ENCODE measurements at regions not wholly inside any gene's neighbourhood (a gene's known extent, or its start where the extent isn't known, plus 50 kb on each side); places are given as distances from the start of the nearest gene placed in this dataset.

DNA sequence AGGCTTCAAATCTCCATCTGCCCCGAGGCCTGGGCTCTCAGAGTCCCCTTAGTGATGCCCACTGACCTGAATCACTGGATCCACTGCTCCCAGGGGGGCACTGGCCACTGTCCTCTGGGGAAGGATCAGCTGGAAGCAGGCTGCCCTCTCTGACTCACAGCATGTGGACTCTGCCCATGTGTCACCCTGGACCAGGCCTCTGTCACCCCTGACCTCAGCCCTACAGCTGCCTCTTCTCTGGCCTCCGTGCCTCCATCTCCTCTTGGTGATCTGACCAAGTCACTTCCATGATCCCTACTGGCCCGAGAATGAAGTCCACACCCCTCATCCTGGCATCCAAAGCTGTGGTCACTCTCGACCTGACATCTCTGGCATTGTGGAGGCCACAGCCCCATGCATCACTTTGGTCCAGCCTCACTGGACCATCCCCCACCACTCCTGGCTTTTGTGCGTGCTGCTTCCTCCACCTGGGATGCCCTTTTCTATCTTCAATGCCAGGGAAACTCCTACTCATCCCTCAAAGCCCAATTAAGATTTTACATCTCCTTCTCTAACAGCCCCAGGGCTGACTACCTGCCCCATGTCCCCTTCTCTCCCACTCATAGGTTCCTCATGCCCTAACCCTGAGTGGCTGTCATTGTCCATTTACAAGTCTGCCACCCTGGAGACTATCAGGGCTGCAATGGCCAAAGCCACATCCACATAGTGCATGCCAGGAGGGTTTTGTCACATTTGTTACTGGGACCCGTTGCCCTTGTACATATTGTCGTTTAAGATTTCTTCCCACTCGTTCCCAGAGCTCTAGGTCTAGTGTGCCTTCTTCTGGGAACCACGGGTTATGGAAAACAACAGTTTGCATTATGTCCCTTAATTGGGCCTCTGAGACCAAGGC, 685.0 kb downstream of the MATN1 start:
- H3K9me3 ChIP-seq (ENCODE audit: control insufficient read depth, low read length) = no peaks in the 10 kb centered on the region
- H3K27ac ChIP-seq (ENCODE audit: insufficient read depth, low read length, poor library complexity, severe bottlenecking) = no peak overlapping the region
- H3K4me3 ChIP-seq (ENCODE audit: insufficient read depth, low read depth, low read length, poor library complexity, severe bottlenecking) = no peak overlapping the region
- no peaks in the 10 kb centered on the region for H3K36me3 ChIP-seq (ENCODE audit: control insufficient read depth, insufficient read depth, low read length)
- no peak for DNase-seq
- no peaks in the 10 kb centered on the region for H3K27me3 ChIP-seq (replicated peaks; ENCODE audit: control insufficient read depth, insufficient read depth, low read length, poor library complexity, severe bottlenecking)
- no peaks in the 10 kb centered on the region for H3K4me1 ChIP-seq (ENCODE audit: control insufficient read depth, insufficient read depth, low read length, poor library complexity, severe bottlenecking)

DNA sequence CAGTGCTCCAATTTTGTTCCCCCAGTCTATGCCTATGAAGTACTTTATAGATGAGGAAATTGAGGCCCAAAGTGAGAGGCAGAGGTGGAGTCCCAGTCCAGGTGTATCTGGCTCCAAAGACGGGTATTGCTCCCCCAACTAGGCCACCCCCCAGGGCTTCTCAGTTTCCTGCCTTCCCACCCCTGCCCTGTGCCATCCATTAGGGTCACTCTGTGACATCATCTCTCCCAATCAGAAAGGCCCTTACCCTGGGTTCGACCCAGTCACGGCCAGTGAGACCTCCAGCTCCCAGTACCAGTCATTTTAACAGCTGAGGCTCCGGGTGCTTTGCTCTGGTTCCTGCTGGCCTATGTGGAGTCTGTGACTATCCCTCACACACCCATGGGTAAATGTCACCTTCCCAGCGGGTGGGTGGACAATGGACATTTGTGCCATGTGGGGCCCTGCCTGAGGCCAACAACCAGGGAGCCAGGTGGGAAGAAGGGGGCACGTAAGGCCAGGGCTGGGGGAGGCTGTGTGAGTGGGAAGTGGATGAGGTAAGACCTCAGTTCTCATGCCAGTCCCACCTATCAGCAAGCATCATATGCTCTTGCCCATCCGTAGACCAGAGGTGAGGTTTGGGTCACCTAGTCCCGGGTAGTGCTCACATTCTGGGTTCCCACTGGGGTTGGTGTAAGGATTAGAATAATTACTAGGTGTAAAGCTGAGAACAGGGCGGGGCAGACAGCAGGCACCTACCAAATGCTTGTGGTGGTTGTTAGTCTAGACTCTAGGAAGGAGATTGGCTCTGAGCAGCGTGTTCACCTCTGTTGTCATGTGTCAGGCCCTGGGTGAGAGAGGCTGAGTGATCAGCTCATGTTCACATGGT, 685.9 kb downstream of the MATN1 start:
- no peak overlapping the region for H3K4me3 ChIP-seq (ENCODE audit: insufficient read depth, low read depth, low read length, poor library complexity, severe bottlenecking)
- H3K36me3 ChIP-seq (ENCODE audit: control insufficient read depth, insufficient read depth, low read length) = no peaks in the 10 kb centered on the region
- no peaks in the 10 kb centered on the region for H3K27me3 ChIP-seq (replicated peaks; ENCODE audit: control insufficient read depth, insufficient read depth, low read length, poor library complexity, severe bottlenecking)
- no peaks in the 10 kb centered on the region for H3K9me3 ChIP-seq (ENCODE audit: control insufficient read depth, low read length)
- H3K4me1 ChIP-seq (ENCODE audit: control insufficient read depth, insufficient read depth, low read length, poor library complexity, severe bottlenecking) = no peaks in the 10 kb centered on the region
- no peak for DNase-seq
- no peak overlapping the region for H3K27ac ChIP-seq (ENCODE audit: insufficient read depth, low read length, poor library complexity, severe bottlenecking)

DNA sequence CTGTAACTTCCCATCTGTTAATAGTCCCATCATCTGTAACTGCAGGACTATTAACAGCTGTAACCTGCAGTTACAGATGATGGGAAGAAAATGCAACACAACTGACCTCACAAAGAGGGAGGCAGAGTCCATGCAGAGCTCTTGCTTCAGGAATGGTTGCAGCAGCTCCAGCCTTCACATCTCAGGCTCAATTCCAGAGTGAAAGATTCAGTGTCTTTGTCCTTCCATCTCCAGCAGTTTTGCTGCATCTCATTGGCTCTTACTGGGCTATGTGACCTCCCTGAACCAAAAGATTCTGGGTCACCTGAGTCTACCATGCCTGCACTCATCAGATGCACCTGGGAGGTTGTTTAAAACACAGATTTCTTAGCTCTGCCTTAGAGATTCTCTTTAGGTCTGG, 686.7 kb downstream of the MATN1 start:
- Histone ChIP-seq H3K36me3 (ENCODE audit: control insufficient read depth, insufficient read depth, low read length) (no peaks in the 10 kb centered on the region), H3K9me3 (ENCODE audit: control insufficient read depth, low read length) (no peaks in the 10 kb centered on the region), H3K27me3 (replicated peaks; ENCODE audit: control insufficient read depth, insufficient read depth, low read length, poor library complexity, severe bottlenecking) (no peaks in the 10 kb centered on the region), H3K4me1 (ENCODE audit: control insufficient read depth, insufficient read depth, low read length, poor library complexity, severe bottlenecking) (no peaks in the 10 kb centered on the region), H3K27ac (ENCODE audit: insufficient read depth, low read length, poor library complexity, severe bottlenecking) (no peak overlapping the region), H3K4me3 (ENCODE audit: insufficient read depth, low read depth, low read length, poor library complexity, severe bottlenecking) (no peak overlapping the region)
- no peak for DNase-seq

DNA sequence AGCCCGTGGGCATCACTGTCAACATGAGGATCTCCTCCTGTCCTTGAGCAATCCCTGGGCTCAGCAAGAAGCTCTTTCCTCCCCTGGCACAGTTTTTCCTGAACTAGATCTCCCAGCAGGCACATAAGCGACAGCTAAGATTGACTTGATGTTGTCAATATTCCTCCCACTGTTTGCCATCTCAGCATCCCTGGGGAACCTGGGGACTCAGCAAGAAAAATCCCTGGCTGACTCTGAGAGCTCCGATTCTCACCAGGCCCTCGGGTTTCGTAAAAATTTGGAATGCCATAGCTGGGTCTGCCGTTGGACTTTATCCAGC, 687.2 kb downstream of the MATN1 start:
- H3K9me3 ChIP-seq (ENCODE audit: control insufficient read depth, low read length) = no peaks in the 10 kb centered on the region

DNA sequence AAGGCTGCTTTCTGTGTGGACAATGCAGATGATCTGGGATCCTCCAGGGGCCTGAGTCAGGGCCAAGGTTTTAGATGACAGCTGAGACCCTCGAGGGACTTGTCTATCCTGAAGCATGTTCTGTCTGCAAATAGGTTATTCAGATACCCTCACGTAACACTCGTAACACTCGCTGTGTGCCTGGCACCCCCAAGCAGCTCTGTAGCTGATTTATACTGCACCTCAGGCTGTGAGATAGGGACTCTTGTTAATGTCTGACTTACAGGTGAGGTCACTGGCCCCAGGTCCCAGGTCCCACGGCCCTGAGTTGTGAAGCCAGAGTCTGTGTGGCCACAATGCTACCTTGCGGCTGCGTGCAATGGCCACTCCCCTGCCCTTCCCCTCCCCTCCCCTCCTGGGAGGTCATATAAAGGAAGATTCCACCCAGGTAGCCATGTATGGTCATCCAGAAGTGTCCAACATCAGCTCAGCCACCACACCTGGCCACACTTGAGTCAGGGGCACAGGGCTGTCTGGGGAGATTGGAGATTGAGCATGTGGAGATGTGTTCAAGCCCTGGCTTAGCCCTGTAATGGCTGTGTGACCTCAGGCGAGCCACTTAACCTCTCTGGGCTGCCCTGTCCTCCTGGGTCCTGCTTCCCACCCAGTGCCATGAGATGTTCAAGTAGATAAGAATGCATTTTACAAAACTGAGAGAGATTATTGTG, 687.7 kb downstream of the MATN1 start:
- no peak overlapping the region for H3K4me3 ChIP-seq (ENCODE audit: insufficient read depth, low read depth, low read length, poor library complexity, severe bottlenecking)
- no peaks in the 10 kb centered on the region for H3K27me3 ChIP-seq (replicated peaks; ENCODE audit: control insufficient read depth, insufficient read depth, low read length, poor library complexity, severe bottlenecking)

More for the DNA sequence above, 687.2 kb downstream of the MATN1 start:
- Histone ChIP-seq H3K27me3 (replicated peaks; ENCODE audit: control insufficient read depth, insufficient read depth, low read length, poor library complexity, severe bottlenecking) (no peaks in the 10 kb centered on the region), H3K36me3 (ENCODE audit: control insufficient read depth, insufficient read depth, low read length) (no peaks in the 10 kb centered on the region), H3K4me1 (ENCODE audit: control insufficient read depth, insufficient read depth, low read length, poor library complexity, severe bottlenecking) (no peaks in the 10 kb centered on the region), H3K4me3 (ENCODE audit: insufficient read depth, low read depth, low read length, poor library complexity, severe bottlenecking) (no peak overlapping the region), H3K27ac (ENCODE audit: insufficient read depth, low read length, poor library complexity, severe bottlenecking) (no peak overlapping the region)
- no peak for DNase-seq

DNA sequence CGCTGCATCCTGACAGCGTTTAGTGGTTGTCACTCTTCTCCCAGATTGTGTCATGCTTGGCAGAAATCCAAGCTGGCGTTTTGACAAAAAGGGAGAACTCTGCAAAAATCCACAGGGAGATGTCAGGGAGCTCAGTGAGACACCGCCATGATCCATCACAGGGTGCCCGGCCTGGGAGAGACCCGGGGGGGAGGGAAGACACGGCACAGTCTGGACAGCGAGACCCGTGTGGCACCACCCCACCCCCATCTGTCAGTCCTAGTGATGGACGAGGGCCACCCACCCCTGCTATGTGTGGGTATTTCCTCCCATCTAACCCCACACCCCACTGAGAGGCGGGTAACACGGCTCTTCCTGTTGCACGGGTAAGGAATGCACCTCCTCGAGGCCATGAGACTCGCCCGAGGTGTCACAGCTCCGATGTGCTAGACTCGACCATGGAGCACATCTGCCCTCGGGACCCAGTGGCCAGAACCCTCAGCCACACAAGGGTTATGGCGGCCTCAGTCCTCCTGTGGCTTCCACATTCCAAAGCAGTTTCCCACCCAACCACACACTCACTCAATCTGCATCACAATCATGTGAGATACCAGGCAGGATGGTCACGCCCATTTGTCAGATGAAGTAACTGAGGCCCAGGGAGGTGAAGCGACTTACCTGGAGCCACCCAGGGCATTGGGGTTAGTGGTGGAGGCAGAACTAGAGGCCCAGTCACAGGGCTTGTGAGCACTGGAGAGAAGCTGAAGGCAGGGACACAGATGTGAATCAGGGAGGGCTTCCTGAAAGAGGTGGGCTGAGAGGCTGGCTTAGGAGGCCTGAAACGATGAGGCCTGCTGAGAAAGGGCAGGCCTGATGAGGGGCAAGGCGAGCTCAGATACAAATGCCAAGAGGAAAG, 688.5 kb downstream of the MATN1 start:
- Histone ChIP-seq H3K27me3 (replicated peaks; ENCODE audit: control insufficient read depth, insufficient read depth, low read length, poor library complexity, severe bottlenecking) (no peaks in the 10 kb centered on the region), H3K9me3 (ENCODE audit: control insufficient read depth, low read length) (no peaks in the 10 kb centered on the region), H3K27ac (ENCODE audit: insufficient read depth, low read length, poor library complexity, severe bottlenecking) (no peak overlapping the region), H3K36me3 (ENCODE audit: control insufficient read depth, insufficient read depth, low read length) (no peaks in the 10 kb centered on the region), H3K4me1 (ENCODE audit: control insufficient read depth, insufficient read depth, low read length, poor library complexity, severe bottlenecking) (no peaks in the 10 kb centered on the region), H3K4me3 (ENCODE audit: insufficient read depth, low read depth, low read length, poor library complexity, severe bottlenecking) (no peak overlapping the region)
- no peak for DNase-seq

More for the DNA sequence above, 687.7 kb downstream of the MATN1 start:
- Histone ChIP-seq H3K27ac (ENCODE audit: insufficient read depth, low read length, poor library complexity, severe bottlenecking) (no peak overlapping the region), H3K4me1 (ENCODE audit: control insufficient read depth, insufficient read depth, low read length, poor library complexity, severe bottlenecking) (no peaks in the 10 kb centered on the region), H3K36me3 (ENCODE audit: control insufficient read depth, insufficient read depth, low read length) (no peaks in the 10 kb centered on the region), H3K9me3 (ENCODE audit: control insufficient read depth, low read length) (no peaks in the 10 kb centered on the region)
- no peak for DNase-seq

DNA sequence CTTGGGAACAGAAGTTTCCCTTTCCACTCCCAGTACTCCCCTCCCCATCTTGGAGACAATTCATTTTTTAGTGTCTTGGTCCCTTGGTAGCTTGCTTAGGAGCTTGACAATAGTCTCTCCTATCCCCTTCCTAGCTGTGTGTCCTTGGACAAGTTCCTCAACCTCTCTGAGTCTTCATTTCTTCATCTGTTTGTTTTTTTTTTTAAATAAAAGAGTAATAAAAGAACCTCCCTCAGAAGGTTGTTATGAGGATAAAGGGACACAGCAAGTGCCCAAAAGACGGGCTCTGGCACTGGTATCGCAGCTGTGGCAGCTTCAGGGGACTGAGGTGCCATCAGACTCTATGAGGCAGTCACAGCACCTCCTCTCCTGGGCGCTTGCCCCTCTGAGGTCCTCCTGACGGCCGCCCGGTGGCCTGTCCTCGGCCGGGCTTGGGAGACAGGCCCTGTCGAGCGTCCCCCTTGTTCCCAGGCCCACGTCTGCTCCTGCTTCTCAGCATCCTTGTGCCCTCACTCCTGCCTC, 689.2 kb downstream of the MATN1 start:
- no peaks in the 10 kb centered on the region for H3K27me3 ChIP-seq (replicated peaks; ENCODE audit: control insufficient read depth, insufficient read depth, low read length, poor library complexity, severe bottlenecking)
- H3K27ac ChIP-seq (ENCODE audit: insufficient read depth, low read length, poor library complexity, severe bottlenecking) = no peak overlapping the region
- no peaks in the 10 kb centered on the region for H3K4me1 ChIP-seq (ENCODE audit: control insufficient read depth, insufficient read depth, low read length, poor library complexity, severe bottlenecking)
- no peak overlapping the region for H3K4me3 ChIP-seq (ENCODE audit: insufficient read depth, low read depth, low read length, poor library complexity, severe bottlenecking)
- H3K36me3 ChIP-seq (ENCODE audit: control insufficient read depth, insufficient read depth, low read length) = no peaks in the 10 kb centered on the region
- no peak for DNase-seq
- H3K9me3 ChIP-seq (ENCODE audit: control insufficient read depth, low read length) = no peaks in the 10 kb centered on the region

DNA sequence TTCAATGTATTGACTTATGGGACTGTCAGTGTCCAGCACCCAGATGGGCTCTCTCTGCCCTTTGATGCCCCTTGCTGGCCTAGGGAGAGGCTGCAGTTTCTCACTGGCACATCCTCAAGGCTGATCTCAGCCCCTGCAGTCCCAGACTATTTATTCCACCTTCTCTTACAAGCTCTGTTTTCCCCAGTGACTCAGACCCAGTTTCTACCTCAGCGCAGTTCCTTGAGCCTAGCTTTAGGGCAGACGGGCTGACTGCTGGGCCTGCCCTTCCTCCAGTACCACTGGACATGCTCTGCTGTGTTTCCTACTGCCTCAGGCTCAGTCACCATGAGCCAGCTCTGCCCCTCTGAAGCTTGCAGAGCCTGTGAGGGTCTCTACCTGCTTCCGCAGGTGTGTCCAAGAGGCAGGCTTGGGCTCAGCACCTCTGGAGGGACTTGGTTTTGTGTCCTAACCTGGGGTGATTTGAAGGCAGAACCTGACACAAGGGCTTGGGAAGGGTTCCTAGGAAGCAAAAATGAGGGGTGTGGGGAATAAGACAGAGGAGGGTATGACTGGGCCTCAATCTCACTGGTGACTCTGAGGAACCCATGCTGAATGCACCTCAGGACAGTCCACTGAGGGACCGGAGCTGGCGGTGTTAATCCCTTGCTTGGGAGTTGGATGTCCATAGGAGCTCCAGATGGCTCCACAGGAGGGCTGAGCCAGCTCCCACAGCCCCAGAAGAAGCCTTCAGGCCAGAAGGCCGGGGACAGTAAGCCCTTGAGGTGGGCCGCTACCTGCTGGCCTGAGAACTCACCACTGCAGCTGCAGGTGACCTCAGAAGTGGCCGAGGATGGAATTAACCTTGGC, 689.9 kb downstream of the MATN1 start:
- no peak for DNase-seq
- Histone ChIP-seq H3K4me1 (ENCODE audit: control insufficient read depth, insufficient read depth, low read length, poor library complexity, severe bottlenecking) (no peaks in the 10 kb centered on the region), H3K27me3 (replicated peaks; ENCODE audit: control insufficient read depth, insufficient read depth, low read length, poor library complexity, severe bottlenecking) (no peaks in the 10 kb centered on the region), H3K27ac (ENCODE audit: insufficient read depth, low read length, poor library complexity, severe bottlenecking) (no peak overlapping the region), H3K9me3 (ENCODE audit: control insufficient read depth, low read length) (no peaks in the 10 kb centered on the region), H3K36me3 (ENCODE audit: control insufficient read depth, insufficient read depth, low read length) (no peaks in the 10 kb centered on the region), H3K4me3 (ENCODE audit: insufficient read depth, low read depth, low read length, poor library complexity, severe bottlenecking) (no peak overlapping the region)
